Activated CD4-positive, alpha-beta T cell treated with anti-CD3 and anti-CD28 coated beads, Interleukin-2, amount 50 U/mL, for 16 hours (primary cell): ENCODE measurements at regions not wholly inside any gene's neighbourhood (a gene's known extent, or its start where the extent isn't known, plus 50 kb on each side); places are given as distances from the start of the nearest gene placed in this dataset.
"Not testable (repeated sequence)": the region's sequence is repeated elsewhere in the genome, so short reads cannot be mapped to it uniquely, and the experiment has no call there.

ENCODE experiments used
- DNase-seq: peaks from one replicate; pipeline ENCODE4 v3.0.0-alpha.2; 2020

DNA sequence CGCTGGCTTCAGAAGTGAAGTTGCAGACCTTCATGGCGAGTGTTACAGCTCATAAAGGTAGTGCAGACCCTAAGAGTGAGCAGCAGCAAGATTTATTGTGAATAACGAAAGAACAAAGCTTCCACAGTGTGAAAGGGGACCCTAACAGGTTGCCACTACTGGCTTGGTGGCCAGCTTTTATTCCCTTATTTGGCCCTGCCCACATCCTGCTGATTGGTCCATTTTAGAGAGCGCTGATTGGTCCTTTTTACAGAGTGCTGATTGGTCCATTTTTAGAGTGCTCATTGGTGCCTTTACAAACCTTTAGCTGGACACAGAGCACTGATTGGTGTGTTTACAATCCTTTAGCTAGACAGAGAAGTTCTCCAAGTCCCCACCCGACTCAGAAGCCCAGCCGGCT lies 298.0 kb upstream of the DLGAP1 start:
- not testable (repeated sequence) for DNase-seq

DNA sequence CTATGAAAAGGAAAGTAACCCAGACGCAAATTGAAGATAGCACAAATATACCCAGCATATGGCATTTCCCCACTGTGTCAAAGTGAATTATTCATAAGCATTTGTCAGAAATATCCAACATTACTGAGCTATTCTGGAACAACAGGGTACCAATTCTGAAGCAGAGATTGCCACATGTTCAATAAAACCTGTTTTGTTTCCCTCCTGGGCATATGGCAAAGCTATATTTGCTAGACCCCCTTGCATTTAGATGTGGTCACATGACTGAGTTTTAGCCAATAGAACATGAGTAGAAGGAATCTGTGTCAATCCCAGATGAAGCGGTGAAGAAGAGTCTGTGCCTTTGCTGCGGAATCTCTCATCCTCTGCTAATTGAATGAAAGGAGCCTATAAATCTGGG lies 296.4 kb upstream of the DLGAP1 start:
- no peak for DNase-seq

DNA sequence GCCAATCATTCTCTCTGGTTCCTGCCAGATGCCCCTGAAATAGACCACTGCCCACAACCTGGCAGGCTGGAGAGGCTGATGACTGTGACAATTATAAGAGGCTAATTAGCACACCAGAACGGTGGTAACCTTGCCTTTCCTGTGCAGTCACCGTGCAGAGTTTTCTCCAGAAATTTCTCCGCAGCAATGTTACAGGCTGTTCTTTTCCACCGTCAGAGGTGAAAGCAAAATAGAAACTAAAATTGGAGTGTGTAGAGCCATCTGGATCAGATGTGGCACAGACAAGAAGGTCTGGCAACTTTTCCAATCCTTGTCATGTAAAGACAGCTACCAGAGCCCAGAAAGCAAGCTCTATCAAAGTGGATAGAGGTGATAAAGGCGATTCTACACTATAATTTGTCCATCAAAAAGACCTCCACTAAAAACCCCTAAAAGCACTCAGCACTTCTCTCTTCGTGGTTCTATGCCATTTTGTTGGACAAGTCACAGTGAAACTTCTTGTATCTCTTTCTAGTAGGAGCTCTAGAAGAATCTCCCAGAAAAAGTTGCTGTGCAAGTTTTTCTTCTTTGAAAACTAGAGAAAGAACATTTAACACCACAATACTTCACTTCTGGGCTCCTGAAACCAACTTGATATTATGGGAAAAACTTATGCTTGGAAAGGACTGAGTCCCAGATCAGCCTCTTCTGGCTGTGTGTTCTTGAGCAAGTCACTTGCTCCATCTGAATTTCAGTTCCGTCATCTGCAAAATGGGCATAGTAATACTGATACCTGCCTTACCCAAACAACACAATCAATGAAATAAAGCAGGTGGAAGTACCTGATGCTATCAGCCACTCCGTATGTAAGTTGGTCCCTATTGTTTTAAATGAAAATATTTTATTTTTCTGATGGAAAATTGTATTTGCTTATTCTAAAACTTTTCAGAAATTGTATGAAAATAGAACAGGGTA lies 295.6 kb upstream of the DLGAP1 start:
- DNase-seq: no peak

DNA sequence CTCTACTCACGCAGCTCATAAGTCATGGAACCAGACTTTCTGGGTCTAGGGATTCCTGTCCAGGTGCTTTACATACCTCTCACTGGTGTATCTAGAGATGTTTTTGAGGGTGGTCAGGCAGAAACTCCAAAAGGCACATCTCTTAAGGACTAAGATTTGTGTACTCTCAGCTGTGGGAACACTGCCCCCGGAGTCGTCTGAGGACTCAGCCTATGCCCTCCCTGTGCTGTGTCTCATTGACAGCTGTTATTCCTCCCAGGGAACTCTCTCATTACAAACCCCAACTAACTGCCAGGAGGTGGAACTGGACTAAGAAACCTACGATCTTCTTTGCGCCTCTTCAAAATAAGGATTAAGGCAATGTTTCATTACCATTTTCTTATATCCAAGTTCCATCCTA lies 293.9 kb upstream of the DLGAP1 start:
- DNase-seq: no peak

DNA sequence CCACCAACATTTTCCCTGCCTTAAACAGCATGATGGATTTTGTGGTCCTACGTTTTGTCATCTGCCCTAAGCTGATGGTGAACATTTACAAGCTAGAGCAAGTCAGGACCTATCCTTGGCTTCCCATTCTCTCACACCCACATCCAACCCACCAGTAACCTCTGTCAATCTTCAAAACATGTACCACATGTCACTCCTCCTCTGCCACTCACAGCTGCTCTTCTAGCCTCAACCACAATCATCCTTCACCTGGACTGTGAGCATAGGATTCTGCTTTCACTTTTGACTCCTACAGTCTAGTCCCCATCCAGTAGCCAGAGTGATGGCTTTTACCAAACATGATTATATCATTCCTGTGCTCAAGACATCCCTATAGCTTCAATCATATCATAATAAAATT lies 279.8 kb upstream of the DLGAP1 start:
- no peak for DNase-seq

DNA sequence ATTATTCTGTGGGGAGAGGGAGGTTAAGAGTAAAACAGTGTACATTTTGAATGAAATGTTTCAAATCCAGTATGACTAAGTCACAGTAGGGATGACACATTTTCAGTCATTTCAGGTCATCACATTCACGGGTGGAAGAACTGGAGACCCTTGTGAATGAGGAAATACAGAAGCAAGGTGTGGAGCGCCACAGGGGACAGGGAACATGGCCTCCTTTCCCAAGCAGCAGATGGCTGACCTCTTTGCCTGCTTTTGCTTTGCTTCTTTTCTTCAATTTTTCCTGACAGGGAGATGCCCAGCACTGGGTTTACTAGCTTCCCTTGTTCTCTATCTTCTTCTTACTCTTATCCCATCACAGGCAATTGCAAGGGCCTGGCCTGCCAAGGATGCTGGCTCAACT lies 278.9 kb upstream of the DLGAP1 start:
- DNase-seq: no peak

DNA sequence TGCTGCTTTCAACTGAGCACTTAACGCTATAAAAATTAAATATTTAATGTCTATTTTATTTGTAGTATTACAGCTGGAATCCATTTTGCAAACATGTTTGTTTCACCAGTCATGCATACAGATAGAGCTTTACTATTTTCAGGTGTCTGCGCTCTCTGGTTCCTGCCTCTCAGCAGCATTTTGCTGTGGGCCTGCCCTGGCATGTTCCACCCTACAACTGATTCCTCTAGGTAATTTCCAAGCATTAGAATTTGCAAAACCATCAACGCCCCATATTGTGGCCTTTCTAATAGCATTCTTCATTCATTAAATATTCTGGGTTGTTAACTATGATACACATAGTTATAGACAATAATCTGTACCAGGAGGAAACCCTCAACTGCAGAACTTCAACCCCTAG lies 266.4 kb upstream of the DLGAP1 start:
- no peak for DNase-seq

DNA sequence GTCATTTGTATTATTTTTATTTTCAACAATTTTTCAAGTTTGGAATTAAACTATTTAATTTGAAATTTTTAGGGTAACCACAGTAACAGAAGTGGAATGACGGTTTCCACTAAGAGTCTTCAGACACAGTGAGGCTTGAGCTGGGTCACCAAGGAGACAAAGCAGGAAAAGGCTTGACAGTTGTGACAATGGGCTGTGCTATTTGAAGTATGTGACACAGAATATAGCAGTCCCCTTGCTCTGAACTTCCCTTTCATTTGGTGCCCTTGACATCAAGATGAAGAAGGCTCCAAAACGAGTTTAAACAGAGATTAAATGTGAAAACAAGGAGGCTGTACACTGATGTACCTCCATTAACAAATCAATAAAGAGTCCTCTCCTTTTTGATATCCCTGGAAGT lies 265.4 kb upstream of the DLGAP1 start:
- no peak for DNase-seq

DNA sequence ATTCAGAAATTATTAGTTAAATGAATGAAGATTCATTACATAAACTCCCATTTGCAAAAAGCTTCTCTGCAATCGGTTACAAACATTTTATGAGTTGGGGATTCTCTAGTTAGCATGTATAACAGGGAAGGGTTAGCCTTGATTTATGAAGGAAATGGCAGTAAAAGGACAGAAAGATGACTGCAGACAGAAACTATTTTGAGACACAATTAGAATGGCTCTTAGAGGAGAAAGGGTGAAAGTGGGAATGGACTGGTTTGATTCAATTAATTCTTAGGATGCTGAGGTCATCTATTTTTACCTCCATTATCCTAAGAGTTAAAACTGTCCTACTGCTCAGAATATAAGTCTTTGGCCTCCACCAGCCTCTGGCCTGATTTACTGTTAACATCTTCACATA lies 250.8 kb upstream of the DLGAP1 start:
- DNase-seq: no peak

DNA sequence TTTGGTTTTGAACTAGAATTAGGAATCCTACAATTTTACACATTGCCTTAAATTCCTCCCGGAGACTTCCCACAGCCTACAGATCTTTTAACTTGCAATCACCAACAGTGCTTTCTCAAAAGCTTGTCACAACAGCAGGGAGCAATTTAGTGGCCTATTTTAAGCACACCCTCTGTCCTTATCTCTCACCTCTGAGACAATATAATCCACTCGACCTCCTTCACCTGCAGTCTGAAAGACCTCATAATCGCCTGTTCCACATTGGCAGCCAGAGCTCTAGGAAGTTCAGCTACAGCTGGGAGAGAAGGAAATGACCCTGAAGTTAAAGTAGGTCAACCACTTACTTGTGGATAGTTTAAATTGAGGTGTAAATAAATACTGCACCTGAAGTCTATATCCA lies 249.7 kb upstream of the DLGAP1 start:
- DNase-seq: no peak

DNA sequence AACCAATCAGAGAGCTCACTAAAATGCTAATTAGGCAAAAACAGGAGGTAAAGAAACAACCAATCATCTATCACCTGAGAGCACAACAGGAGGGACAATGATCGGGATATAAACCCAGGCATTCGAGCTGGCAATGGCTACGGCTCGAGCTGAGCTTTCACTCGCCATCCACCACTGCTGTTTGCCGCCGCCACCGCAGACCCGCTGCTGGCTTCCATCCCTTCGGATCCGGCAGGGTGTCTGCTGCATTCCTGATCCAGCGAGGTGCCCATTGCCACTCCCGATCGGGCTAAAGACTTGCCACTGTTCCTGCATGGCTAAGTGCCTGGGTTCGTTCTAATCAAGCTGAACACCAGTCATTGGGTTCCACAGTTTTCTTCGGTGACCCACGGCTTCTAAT lies 236.7 kb upstream of the DLGAP1 start:
- DNase-seq: no peak

DNA sequence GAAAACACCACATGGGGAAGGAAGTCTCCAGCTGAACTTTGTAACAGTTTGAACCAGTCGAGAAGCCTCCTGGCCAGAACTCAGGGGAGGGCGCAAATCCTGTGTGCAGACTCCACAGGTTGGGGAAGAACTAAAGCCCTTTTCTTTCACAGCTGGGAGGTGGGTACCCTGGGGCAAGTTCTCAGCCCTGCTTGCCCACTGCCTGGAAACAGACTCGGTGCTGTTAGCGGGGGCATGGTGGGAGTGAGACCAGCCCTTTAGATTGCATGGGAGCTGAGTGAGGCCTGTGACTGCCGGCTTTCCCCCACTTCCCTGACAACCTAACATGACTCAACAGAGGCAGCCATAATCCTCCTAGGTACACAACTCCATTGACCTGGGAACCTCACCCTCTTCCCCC lies 223.6 kb upstream of the DLGAP1 start:
- not testable (repeated sequence) for DNase-seq

DNA sequence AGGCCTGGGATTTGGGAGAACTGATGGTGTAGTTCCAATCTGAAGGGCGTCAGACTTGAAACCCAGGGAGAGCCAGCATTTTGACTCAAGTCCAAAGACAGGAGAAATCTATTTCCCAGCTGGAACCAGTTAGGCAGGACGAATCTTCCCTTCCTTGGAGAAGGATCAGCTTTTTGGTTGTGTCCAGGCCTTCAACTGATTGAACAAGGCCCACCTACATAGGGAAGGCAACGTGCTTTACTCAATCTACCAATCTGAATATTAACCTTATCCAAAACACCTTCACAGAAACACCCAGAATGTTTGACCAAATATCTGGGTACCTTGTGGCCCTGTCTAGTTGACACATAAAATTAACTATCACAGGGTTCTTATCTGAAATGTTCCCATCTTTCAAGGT lies 221.9 kb upstream of the DLGAP1 start:
- DNase-seq: no peak

DNA sequence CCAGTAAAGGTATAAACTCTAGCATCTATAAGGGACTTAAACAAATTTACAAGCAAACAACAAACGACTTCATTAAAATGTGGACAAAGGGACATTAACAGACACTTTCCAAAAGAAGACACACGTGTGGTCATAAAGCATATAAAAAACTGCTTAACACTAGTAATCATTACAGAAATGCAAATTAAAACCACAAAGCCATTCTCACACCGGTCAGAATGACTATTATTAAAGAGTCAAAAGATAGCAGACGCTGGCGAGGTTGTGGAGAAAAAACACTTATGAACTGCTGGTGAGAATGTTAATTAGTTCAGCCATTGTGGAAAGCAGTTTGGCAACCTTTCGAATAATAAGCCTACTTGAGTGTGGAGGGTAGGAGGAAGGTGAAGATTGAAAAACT lies 217.1 kb upstream of the DLGAP1 start:
- DNase-seq: no peak

DNA sequence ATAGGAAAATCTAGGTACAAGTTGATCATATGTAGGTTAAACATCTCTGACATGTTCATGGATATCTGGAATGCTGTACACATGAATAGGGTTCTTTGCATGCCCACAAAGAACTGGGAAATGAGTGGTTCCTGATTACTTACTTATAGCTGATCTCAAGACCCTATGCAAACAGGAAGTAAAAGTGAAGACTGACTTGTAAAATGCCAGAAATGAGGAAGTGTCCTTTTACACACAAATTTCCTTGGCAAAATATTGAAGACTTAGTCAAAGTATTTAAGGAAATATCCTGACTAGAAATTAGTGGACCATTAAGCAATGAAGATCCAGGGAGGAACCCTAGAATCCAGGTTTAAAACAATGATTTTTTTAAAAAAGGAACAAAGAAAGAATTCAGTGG lies 203.7 kb upstream of the DLGAP1 start:
- no peak for DNase-seq

DNA sequence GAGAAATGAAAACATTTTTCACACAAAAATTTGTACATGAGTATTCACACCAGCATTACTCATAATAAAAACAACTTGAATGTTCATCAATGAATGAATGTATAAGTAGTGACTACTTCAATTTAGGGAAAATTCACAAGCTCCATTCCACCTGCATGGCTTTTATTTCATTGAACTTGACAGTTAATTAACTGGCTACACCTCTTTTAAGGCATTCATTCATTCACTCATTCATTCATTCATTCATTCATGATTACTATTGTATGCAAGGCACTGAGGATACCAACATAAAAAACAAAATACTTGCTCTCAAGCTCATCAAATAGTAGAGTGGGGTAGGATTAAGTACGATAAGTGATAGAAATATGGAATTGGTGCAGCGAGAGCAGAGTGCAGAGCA lies 198.3 kb upstream of the DLGAP1 start:
- DNase-seq: no peak

DNA sequence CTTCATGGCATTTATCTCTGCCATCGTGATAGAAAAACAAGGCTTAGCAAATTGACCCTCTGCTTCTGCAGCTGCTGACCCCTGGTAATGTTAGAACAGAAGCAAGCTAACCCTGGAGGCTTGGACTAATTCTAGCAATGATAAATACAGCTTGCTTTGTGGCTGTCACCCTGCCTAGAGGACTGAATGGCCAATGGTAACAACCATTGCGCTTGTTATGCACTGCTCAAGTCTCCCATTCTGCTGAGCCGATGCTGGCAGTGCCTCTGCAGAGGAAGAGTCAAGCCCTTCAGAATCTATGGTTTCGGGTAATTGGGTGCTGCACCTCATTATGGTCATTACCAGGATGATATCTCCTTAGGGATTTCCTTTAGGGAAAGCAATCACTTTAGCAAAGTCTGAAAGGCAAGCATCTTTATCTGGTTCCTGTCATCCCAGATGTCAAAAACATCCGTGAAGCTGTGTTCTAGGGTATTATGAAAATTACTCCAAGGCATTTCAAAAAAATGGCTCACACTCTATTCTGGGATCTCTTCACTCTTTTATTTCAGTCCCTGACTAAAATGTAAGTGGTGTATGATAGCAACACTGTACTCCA lies 186.8 kb upstream of the DLGAP1 start:
- DNase-seq: no peak

DNA sequence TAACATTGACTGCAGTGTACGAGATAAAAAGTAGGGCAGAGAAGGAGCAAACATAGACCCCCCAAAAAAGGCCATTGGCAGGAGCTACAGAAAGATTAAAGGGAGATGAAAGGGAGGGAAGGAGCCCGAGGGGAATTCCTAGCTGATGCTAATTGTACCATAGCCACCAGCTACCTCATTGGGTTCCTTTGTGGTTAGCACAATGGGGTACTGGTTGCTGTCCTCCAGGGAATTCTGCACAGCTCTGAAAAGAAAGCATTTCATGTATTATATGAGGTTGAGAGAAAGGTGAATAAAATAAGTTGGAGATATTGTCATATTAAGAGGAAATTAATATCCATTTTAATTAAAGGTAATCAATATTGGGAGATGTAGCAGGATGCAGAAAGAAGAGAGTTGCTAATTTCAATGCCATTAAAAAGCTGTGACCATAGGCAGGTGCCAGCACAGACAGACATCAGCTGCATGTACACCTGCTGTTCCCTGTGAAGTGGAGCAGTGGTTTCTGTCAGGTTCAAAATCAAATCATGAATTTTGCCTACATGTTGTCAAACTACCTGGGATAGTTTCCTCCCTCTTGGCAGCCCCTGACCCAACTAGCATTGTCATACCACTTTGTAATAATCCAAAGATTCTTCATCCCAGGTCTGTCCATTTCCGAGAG lies 185.4 kb upstream of the DLGAP1 start:
- no peak for DNase-seq

DNA sequence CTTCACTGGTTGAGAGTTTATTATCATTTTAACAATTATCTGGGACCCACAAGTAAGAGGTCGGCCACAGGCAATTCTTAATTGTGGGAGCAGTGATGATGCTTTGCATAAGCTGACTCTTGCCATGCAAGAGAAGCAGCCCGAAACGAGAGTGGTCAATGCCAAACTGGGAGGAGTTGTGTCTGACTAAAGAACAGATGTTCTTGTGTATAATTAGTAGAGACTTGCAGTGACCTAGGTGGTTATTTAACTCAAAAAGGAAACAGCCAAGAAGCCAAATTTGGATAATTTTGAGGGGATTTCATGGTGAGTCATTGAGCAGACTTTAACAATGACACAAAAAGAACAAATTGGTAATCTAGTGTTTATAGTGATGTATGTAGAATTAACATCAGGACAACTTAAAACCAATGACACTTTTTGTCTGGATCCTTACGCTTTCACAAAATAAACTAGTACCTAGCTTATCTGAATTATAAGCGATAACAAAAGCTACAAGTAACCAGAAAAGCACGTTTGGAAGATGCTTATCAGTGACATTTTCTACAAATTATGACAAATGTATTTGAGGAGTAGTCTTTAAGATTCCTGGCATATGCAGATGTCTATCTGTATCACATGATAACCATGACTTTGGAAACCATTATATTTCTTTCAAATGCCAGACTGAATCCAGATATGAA lies 184.7 kb upstream of the DLGAP1 start:
- DNase-seq: no peak

DNA sequence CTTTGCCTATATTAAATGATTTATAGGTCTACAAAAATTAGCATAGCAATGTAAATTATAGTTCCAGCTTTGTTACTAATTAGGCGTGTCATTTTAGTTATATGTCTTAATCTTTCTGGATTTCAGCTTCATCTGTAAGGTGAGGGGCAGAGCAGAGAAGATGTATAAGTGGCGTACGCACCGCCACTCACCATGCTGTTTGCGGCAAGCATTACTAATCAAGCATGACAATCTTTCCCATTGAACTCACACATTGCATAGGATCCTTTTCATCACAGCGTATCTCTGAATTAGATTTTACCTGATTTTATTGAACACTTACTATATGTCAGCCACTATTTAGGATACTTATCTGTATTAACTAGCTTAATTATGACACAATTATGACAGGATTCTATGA lies 183.6 kb upstream of the DLGAP1 start:
- no peak for DNase-seq

DNA sequence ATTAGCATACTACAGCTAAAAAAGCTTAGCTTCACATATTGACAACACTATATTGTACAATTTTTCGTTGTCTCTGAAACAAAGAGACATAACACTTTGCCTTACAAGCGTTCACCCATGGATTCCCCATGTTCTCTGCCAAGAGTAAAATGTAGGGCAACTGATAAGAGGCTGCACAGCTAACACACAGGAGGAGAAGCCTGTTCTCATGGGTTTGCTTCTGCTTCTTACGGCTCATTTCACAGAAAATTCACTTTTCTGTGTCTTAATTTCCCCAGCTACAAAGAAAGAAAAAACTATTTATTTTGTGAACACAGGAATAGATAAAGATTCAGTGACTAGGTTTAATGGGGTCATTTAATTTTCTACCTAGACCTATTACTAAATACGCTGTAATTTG lies 182.8 kb upstream of the DLGAP1 start:
- DNase-seq: no peak

DNA sequence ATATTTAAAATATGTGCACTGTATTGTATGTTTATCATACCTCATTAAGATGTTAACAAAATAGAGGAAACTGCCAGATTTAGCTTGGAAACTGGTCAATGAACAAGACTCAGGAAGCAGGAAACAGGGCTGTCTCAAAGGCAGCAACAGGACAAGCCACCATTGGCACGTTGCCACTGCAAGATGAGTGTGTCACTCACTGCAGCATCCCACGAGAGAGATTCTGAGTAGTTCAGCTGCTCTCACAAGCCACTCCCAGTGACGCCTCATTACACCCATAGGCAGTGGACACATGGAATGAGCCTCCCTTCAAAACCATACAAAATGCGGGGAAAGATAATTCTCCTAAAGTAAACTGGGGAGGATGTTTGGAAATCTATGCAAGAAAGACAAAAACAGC lies 181.9 kb upstream of the DLGAP1 start:
- no peak for DNase-seq

DNA sequence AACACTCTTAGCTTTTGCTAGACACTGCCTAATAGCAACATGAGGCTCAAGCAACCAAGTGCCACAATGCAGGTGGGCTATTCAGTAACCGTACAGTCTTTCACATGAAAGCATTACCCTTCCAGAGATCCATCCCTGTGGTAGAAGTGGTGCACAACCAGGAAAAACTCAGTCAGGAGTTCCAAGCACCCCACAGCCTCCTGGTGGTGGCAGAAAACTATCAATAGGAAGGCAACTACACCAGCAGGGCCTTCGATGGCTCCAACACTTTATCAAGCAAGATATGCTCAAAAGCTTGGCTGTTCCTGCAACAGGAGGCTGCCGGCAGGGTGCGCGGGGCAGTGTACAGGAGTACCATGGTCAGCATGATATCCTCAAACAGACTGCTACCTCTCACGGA lies 176.1 kb upstream of the DLGAP1 start:
- DNase-seq: no peak

DNA sequence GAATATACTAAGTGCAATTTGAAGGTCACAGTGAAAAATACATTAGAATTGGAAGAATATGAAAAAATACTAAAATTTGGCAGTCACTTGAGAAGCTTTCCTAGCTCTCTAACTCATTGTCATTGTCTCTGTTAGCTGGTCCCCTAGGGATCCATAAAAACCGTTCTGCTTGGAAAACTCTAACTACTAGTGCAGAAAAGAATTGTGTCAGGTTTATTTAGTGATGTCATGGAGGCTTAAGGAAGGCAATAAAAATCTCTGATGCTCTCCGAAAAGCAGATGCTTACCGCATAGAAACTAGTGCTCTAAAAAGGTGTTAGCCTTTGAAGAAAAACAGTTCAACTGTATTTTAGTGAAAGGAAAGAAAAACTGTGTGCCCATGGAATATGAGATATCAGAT lies 150.1 kb upstream of the DLGAP1 start:
- no peak for DNase-seq
